Ascending aorta (tissue), 2 donors: ENCODE measurements at regions not wholly inside any gene's neighbourhood (a gene's known extent, or its start where the extent isn't known, plus 50 kb on each side); places are given as distances from the start of the nearest gene placed in this dataset.

Experiments used
- DNase-seq, 2 donors: peaks; one replicate each; pipeline ENCODE4 v3.0.0-alpha.2; 2019; ENCODE audit warnings: low spot score in 2 of 2
- H3K27ac ChIP-seq, 2 donors: fragments of 200-600 bp; sonication (generic); one replicate each; pipeline ENCODE4 v1.5.1; 2016 to 2017; ENCODE audit warnings: mild to moderate bottlenecking in 1 of 2
- H3K27me3 ChIP-seq: fragments of 200-600 bp; sonication (generic); one replicate; pipeline ENCODE4 v1.5.1; 2017
- H3K36me3 ChIP-seq, 2 donors: fragments of 200-600 bp; sonication (generic); one replicate each; pipeline ENCODE4 v1.5.1; 2016
- H3K4me1 ChIP-seq, 2 donors: fragments of 200-600 bp; sonication (generic); one replicate each; pipeline ENCODE4 v1.5.1; 2016 to 2017; ENCODE audit warnings: mild to moderate bottlenecking in 1 of 2
- H3K4me3 ChIP-seq, 2 donors: fragments of 200-600 bp; sonication (generic); one replicate each; pipeline ENCODE4 v1.5.1; 2016 to 2017; ENCODE audit warnings: mild to moderate bottlenecking in 1 of 2
- H3K9me3 ChIP-seq, 2 donors: fragments of 200-600 bp; sonication (generic); one replicate each; pipeline ENCODE4 v1.5.1; 2016
- intact Hi-C: fragments of 100-400 bp; cut with DNase I; formaldehyde crosslinking; loops from one replicate; pipeline ENCODE4 v1.15.1; 2023
- TF ChIP-seq, protein P1 (sequence below), 3 experiments: fragments of 200-600 bp in 2 of 3; fragments of 450-650 bp in 1 of 3; sonication (generic) in 2 of 3; IDR thresholded peaks; one replicate each; pipeline ENCODE4 v1.5.1; 2016 to 2019; ENCODE audit warnings: antibody characterized with exemption in 3 of 3, mild to moderate bottlenecking in 1 of 3, moderate library complexity in 1 of 3

DNA sequence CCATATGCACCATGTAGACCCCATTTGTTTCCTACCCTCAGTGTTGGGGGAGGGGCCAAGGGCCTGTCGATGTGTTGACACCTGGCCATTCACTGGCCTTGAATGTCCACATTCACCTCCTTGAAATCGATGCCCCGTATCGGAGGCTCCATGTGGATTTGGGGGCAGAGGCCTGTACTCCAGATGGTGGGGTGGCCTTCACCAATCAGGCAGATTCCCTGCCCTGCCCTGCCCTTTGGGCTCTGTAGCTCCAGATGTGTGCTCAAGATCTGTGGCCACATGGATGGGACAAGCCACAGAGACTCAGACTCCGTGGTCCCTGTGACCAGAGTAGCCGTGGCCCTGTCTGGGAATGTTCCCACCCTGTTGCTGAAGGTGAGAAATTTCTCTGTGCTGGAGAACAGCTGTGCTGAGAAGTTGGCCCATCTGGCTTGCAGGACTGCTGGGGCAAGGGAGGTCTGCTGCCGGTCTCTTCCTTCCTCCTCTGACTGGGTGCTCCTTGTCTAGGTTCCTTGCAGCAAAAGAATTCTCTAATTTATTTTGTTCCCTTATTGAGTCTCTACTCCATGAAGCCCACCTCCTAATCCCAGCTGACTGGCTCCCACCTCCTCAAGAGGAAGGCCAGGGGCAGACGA lies 221.3 kb downstream of the SEC14L1 start:
- H3K4me3 ChIP-seq, result no peak overlapping the region
- intact Hi-C loops, result no loop called here
- H3K27me3 ChIP-seq, result no peaks in the 10 kb centered on the region
- no peak overlapping the region for H3K27ac ChIP-seq
- peaks cover 11 to 28% of the 10 kb centered on the region in 2 donors for H3K4me1 ChIP-seq
- no peak for DNase-seq
- TF ChIP-seq, protein P1, sequence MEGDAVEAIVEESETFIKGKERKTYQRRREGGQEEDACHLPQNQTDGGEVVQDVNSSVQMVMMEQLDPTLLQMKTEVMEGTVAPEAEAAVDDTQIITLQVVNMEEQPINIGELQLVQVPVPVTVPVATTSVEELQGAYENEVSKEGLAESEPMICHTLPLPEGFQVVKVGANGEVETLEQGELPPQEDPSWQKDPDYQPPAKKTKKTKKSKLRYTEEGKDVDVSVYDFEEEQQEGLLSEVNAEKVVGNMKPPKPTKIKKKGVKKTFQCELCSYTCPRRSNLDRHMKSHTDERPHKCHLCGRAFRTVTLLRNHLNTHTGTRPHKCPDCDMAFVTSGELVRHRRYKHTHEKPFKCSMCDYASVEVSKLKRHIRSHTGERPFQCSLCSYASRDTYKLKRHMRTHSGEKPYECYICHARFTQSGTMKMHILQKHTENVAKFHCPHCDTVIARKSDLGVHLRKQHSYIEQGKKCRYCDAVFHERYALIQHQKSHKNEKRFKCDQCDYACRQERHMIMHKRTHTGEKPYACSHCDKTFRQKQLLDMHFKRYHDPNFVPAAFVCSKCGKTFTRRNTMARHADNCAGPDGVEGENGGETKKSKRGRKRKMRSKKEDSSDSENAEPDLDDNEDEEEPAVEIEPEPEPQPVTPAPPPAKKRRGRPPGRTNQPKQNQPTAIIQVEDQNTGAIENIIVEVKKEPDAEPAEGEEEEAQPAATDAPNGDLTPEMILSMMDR (IDR thresholded peaks at IDR 0.05), result no peak
- H3K36me3 ChIP-seq, result no peaks in the 10 kb centered on the region
- no peaks in the 10 kb centered on the region for H3K9me3 ChIP-seq

DNA sequence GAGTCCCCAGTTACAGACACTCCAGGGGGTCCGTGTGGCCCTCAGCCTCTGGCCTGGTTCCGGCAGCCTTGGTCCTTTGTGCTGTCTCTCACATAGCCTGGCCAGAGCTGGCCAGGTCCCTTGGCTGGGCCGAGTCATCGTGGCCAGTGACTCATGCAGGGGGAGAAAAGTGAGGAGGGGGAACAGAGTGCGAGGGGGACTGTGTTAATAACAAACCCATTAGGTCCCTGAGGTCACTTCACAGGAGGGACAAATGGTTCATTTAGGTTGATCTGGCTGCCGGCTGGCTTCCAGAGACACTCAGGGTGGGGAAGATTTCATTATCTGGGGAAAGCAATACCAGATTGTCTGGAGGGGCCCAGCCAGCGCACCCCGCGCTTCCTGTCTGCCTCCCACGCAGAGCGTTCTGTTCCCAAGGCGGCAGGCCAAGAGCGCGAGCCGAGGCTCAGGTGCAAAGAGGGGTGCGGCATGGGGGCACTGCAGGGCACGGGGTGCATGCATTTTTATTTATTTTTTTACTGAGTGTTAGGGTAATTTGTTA lies 223.1 kb downstream of the SEC14L1 start:
- Histone ChIP-seq H3K9me3 (no peaks in the 10 kb centered on the region), H3K36me3 (no peaks in the 10 kb centered on the region), H3K27ac (peak overlapping the region; percentile 55 to 90), H3K27me3 (no peaks in the 10 kb centered on the region), H3K4me3 (no peak overlapping the region), H3K4me1 (peaks cover 11 to 28% of the 10 kb centered on the region in 2 donors)
- TF ChIP-seq, protein P1 (IDR thresholded peaks at IDR 0.05), result no peak
- intact Hi-C loops, result no loop called here
- peak in 1 of 2 donors; percentile 63 for DNase-seq

DNA sequence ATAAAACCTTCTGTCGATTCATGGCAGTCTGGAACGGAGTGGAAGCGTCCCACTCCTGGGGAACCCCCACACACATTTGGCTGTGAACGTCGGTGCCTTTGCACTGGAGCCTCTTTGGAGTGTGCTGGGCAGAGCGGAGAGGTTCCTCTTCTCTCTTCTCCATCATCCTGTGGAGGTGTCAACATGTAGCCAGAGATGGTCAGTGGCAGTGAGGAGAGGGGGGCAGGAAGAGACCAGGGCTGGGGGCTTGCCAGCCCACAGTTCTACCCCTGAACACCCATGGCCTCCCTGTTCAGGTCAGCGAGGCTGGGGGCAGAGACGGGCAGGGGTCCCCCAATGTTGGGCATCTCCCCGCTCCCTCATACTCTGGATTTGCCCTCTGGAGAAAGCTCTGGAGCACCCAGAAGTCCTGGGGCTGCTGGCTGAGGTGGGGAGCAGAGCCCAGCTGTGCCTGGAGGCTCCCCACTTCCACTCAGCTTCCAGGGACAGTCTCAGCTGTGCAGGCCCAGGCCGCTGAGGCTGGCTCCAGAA lies 223.7 kb downstream of the SEC14L1 start:
- H3K27me3 ChIP-seq, result no peaks in the 10 kb centered on the region
- no peak overlapping the region for H3K4me3 ChIP-seq
- no peak for DNase-seq
- peaks cover 11 to 28% of the 10 kb centered on the region in 2 donors for H3K4me1 ChIP-seq
- no peaks in the 10 kb centered on the region for H3K9me3 ChIP-seq
- TF ChIP-seq, protein P1 (IDR thresholded peaks at IDR 0.05), result no peak
- H3K36me3 ChIP-seq, result no peaks in the 10 kb centered on the region
- intact Hi-C loops, result no loop called here
- H3K27ac ChIP-seq, result peak overlapping the region in 1 of 2 donors; percentile 90

DNA sequence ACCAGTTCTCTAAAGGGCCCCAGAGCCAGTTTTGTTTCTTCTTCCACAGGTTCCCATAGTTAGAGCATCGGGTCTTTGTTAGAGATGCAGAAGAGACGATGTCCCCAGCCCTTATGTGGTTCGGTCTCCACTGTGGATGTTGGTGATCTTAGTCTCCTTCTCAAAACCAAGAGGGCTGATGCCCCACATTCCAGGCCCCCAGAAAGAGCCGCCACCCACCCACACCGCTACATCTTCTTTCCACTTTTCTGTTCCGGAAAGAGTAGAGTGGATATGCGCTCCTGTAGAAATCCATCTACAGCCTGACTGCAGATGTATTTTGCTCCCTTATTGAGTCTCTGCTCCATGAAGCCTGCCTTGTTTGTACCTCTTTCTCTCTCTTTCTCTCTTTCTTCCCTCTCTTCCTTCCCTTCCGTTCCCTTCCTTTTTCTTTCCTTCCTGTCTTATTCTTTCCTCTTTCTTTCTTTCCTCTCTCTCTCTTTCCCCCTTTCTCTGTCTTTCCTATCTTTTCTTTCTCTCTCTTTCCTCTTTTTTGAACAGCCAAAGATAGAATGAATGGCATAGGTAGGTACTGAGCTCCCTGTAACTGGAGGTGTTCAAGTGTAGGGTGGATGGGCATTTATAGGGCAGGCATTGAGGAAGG lies 224.3 kb downstream of the SEC14L1 start:
- Histone ChIP-seq H3K9me3 (no peaks in the 10 kb centered on the region), H3K4me1 (peaks cover 11 to 28% of the 10 kb centered on the region in 2 donors), H3K36me3 (no peaks in the 10 kb centered on the region), H3K27ac (peak overlapping the region; percentile 73 to 90), H3K4me3 (no peak overlapping the region), H3K27me3 (no peaks in the 10 kb centered on the region)
- TF ChIP-seq, protein P1 (IDR thresholded peaks at IDR 0.05), result no peak
- no peak for DNase-seq
- intact Hi-C loops, result no loop called here

DNA sequence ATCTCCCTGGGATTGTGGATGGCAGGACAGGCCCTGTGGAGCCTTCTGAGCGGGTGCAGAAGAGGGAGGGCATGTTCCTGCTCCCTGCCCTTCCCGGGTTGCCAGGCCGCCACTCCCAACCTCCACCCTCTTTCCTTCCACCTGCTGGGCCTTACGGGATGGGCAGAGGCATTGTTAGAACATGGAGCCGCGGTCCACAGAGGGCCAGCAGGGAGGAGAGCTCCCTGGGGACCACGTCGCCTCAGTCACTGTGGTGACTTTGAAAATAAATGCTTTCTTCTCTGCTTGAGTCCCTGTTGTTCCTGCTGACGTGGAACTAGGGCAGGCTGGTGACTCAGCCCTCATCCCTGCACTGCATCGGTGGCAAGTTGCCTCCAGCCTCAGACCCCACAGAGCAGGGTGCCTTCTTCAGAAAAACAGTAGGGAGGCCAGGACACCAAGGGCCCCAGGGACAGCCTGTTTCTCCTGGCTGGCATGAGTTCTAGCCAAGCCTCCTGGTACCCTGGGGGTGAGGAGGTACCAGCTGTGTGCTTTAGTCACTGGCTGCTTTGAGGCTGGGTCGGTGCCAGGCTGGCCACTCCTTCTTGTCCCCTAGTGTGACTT lies 224.9 kb downstream of the SEC14L1 start:
- peak; percentile 68 to 92 for DNase-seq
- H3K27ac ChIP-seq, result peak overlapping the region; percentile 73 to 90
- intact Hi-C loops, result no loop called here
- no peaks in the 10 kb centered on the region for H3K27me3 ChIP-seq
- TF ChIP-seq, protein P1 (IDR thresholded peaks at IDR 0.05), result no peak
- H3K9me3 ChIP-seq, result no peaks in the 10 kb centered on the region
- H3K4me3 ChIP-seq, result no peak overlapping the region
- peaks cover 11 to 31% of the 10 kb centered on the region in 2 donors for H3K4me1 ChIP-seq
- no peaks in the 10 kb centered on the region for H3K36me3 ChIP-seq
